NCI-H2196 treated with DMSO at 0.1 percent for 48 hours (cell line): ENCODE measurements at regions not wholly inside any gene's neighbourhood (a gene's known extent, or its start where the extent isn't known, plus 50 kb on each side); places are given as distances from the start of the nearest gene placed in this dataset.

Experiments used
- DNase-seq: peaks from one replicate; lab custom pipeline; 2025; ENCODE audit not compliant: unreplicated experiment; lab: John Stamatoyannopoulos, UW

GRCh38 chr6:14707276-14707675 is 538.6 kb upstream of the JARID2 start:
- no peak for DNase-seq

- no peak for DNase-seq
Measured at GRCh38 chr6:14707971-14708465, 537.9 kb upstream of the JARID2 start.

GRCh38 chr6:14709066-14709670 is 536.7 kb upstream of the JARID2 start:
- no peak for DNase-seq

GRCh38 chr6:14709900-14710299 is 536.0 kb upstream of the JARID2 start:
- no peak for DNase-seq

- DNase-seq: no peak
Measured at GRCh38 chr6:14710421-14710820, 535.4 kb upstream of the JARID2 start.

- DNase-seq: no peak
Measured at GRCh38 chr6:14711056-14711703, 534.7 kb upstream of the JARID2 start.

GRCh38 chr6:14711704-14712379 is 534.0 kb upstream of the JARID2 start:
- no peak for DNase-seq

- DNase-seq: no peak
Measured at GRCh38 chr6:14713008-14713960, 532.6 kb upstream of the JARID2 start.

GRCh38 chr6:14713966-14714631 is 531.8 kb upstream of the JARID2 start:
- no peak for DNase-seq

- DNase-seq: no peak
Measured at GRCh38 chr6:14715076-14715475, 530.8 kb upstream of the JARID2 start.

GRCh38 chr6:14716499-14717146 is 529.2 kb upstream of the JARID2 start:
- no peak for DNase-seq

- no peak for DNase-seq
Measured at GRCh38 chr6:14717307-14717706, 528.6 kb upstream of the JARID2 start.

- DNase-seq: no peak
Measured at GRCh38 chr6:14718861-14719260, 527.0 kb upstream of the JARID2 start.

GRCh38 chr6:14719270-14719669 is 526.6 kb upstream of the JARID2 start:
- no peak for DNase-seq

GRCh38 chr6:14720411-14721102 is 525.3 kb upstream of the JARID2 start:
- DNase-seq: no peak

GRCh38 chr6:14721103-14721758 is 524.6 kb upstream of the JARID2 start:
- no peak for DNase-seq

- DNase-seq: no peak
Measured at GRCh38 chr6:14722001-14722562, 523.8 kb upstream of the JARID2 start.

GRCh38 chr6:14722704-14723103 is 523.2 kb upstream of the JARID2 start:
- DNase-seq: no peak
